Activated CD8-positive, alpha-beta T cell treated with anti-CD3 and anti-CD28 coated beads for 36 hours (primary cell): ENCODE measurements at regions not wholly inside any gene's neighbourhood (a gene's known extent, or its start where the extent isn't known, plus 50 kb on each side); places are given as distances from the start of the nearest gene placed in this dataset.

ENCODE experiments used
- ATAC-seq: fragments of 200-7000 bp; cut with Tn5 transposase; one replicate; pipeline ENCODE4 v1.10.0; 2021; ENCODE audit warnings: mild to moderate bottlenecking, moderate library complexity
- CTCF ChIA-PET: fragments of 350-600 bp; sonication (Branson Sonifier 250); formaldehyde crosslinking; loops from one replicate; lab custom pipeline; 2021; ENCODE audit warnings: antibody characterized with exemption; lab: Charles Lee
- POLR2A ChIA-PET: fragments of 350-600 bp; sonication (Branson Sonifier 250); formaldehyde crosslinking; loops from one replicate; lab custom pipeline; 2021; ENCODE audit warnings: antibody characterized with exemption; lab: Charles Lee
- DNase-seq: peaks from one replicate; pipeline ENCODE4 v3.0.0-alpha.2; 2020
- H3K27ac Mint-ChIP-seq: one replicate; pipeline ENCODE4 v1.8.0; 2021; ENCODE audit warnings: mild to moderate bottlenecking, mixed read lengths
- H3K27me3 Mint-ChIP-seq: one replicate; pipeline ENCODE4 v1.8.0; 2021; ENCODE audit warnings: mixed read lengths
- H3K36me3 Mint-ChIP-seq: one replicate; pipeline ENCODE4 v1.8.0; 2021; ENCODE audit warnings: low read depth, mixed read lengths
- H3K4me1 Mint-ChIP-seq: one replicate; pipeline ENCODE4 v1.8.0; 2021; ENCODE audit warnings: low read depth, mixed read lengths
- H3K4me3 Mint-ChIP-seq: one replicate; pipeline ENCODE4 v1.8.0; 2021; ENCODE audit warnings: mild to moderate bottlenecking, moderate library complexity, mixed read lengths
- H3K9me3 Mint-ChIP-seq: one replicate; pipeline ENCODE4 v1.8.0; 2021; ENCODE audit warnings: mixed read lengths
- CTCF ChIP-seq: fragments of 200-600 bp; IDR thresholded peaks from one replicate; pipeline ENCODE4 v1.8.0; 2022; ENCODE audit warnings: antibody characterized with exemption, mild to moderate bottlenecking
- intact Hi-C: fragments of 100-400 bp; cut with micrococcal nuclease; formaldehyde crosslinking; loops from one replicate; pipeline ENCODE4 v1.10.0; 2022

- Mint-ChIP-seq H3K9me3 (no peaks in the 10 kb centered on the region), H3K27ac (no peak overlapping the region), H3K36me3 (no peaks in the 10 kb centered on the region), H3K27me3 (peaks cover 1% of the 10 kb centered on the region), H3K4me3 (no peak overlapping the region), H3K4me1 (no peaks in the 10 kb centered on the region)
- ChIA-PET POLR2A (no interaction called here), CTCF (no interaction called here)
- intact Hi-C loops = no loop called here
- DNase-seq = no peak
- no peak for ATAC-seq
- no peak for TF ChIP-seq CTCF
Observed at GRCh38 chr10:76784076-76784475, 853.5 kb downstream of the KCNMA1 start.

GRCh38 chr10:76779796-76780301, 857.8 kb downstream of the KCNMA1 start:
- intact Hi-C loops = no loop called here
- DNase-seq = no peak
- H3K4me3 Mint-ChIP-seq = no peak overlapping the region
- no peak for TF ChIP-seq CTCF
- H3K27me3 Mint-ChIP-seq = peaks cover 1% of the 10 kb centered on the region
- no peaks in the 10 kb centered on the region for H3K4me1 Mint-ChIP-seq
- ChIA-PET CTCF (no interaction called here), POLR2A (no interaction called here)
- H3K36me3 Mint-ChIP-seq = no peaks in the 10 kb centered on the region
- peaks cover 2% of the 10 kb centered on the region for H3K9me3 Mint-ChIP-seq
- no peak for ATAC-seq
- no peak overlapping the region for H3K27ac Mint-ChIP-seq

- H3K36me3 Mint-ChIP-seq = no peaks in the 10 kb centered on the region
- intact Hi-C loops = no loop called here
- peaks cover 1% of the 10 kb centered on the region for H3K27me3 Mint-ChIP-seq
- H3K4me1 Mint-ChIP-seq = no peaks in the 10 kb centered on the region
- no peak for DNase-seq
- peaks cover 2% of the 10 kb centered on the region for H3K9me3 Mint-ChIP-seq
- ChIA-PET POLR2A (no interaction called here), CTCF (interaction anchor here (0.6 kb wide), 1 partner anchor 1190 kb away, joined by 3 read pairs; no protein-coding TSS in a partner anchor)
- ATAC-seq = no peak
- no peak overlapping the region for H3K27ac Mint-ChIP-seq
- H3K4me3 Mint-ChIP-seq = no peak overlapping the region
- no peak for TF ChIP-seq CTCF
Observed at GRCh38 chr10:76778914-76779795, 858.5 kb downstream of the KCNMA1 start.

- POLR2A ChIA-PET = no interaction called here
- intact Hi-C loops = no loop called here
- no peaks in the 10 kb centered on the region for H3K4me1 Mint-ChIP-seq
- H3K27ac Mint-ChIP-seq = no peak overlapping the region
- CTCF ChIA-PET = no interaction called here
- DNase-seq (no peak), ATAC-seq (no peak)
- no peaks in the 10 kb centered on the region for H3K36me3 Mint-ChIP-seq
- TF ChIP-seq CTCF = no peak
- H3K4me3 Mint-ChIP-seq = no peak overlapping the region
- peaks cover 4% of the 10 kb centered on the region for H3K9me3 Mint-ChIP-seq
- peaks cover 1% of the 10 kb centered on the region for H3K27me3 Mint-ChIP-seq
Observed at GRCh38 chr10:76774987-76775603, 862.5 kb downstream of the KCNMA1 start.

- H3K9me3 Mint-ChIP-seq = peaks cover 2% of the 10 kb centered on the region
- no peaks in the 10 kb centered on the region for H3K36me3 Mint-ChIP-seq
- CTCF ChIA-PET = no interaction called here
- H3K4me1 Mint-ChIP-seq = no peaks in the 10 kb centered on the region
- no peak for TF ChIP-seq CTCF
- DNase-seq = no peak
- no peaks in the 10 kb centered on the region for H3K27me3 Mint-ChIP-seq
- no peak overlapping the region for H3K27ac Mint-ChIP-seq
- intact Hi-C loops = no loop called here
- ATAC-seq = no peak
- POLR2A ChIA-PET = no interaction called here
- no peak overlapping the region for H3K4me3 Mint-ChIP-seq
Observed at GRCh38 chr10:76769582-76769981, 868.0 kb downstream of the KCNMA1 start.
